NOMO-1 (cell line): ENCODE measurements at regions not wholly inside any gene's neighbourhood (a gene's known extent, or its start where the extent isn't known, plus 50 kb on each side); places are given as distances from the start of the nearest gene placed in this dataset.

Source experiments
- DNase-seq, 2 experiments: peaks; one replicate each; lab custom pipeline; 2025; ENCODE audit not compliant: unreplicated experiment in 2 of 2; lab: John Stamatoyannopoulos, UW

GRCh38 chr22:47296405-47297260 lies 534.2 kb downstream of the TBC1D22A start:
- no peak for DNase-seq

- no peak for DNase-seq
Measured at GRCh38 chr22:47295982-47296381, 533.5 kb downstream of the TBC1D22A start.

GRCh38 chr22:47295226-47295901 lies 532.9 kb downstream of the TBC1D22A start:
- no peak for DNase-seq

- DNase-seq = no peak
Measured at GRCh38 chr22:47294576-47294975, 532.1 kb downstream of the TBC1D22A start.

GRCh38 chr22:47294222-47294532 lies 531.7 kb downstream of the TBC1D22A start:
- no peak for DNase-seq

GRCh38 chr22:47293368-47294221 lies 531.1 kb downstream of the TBC1D22A start:
- no peak for DNase-seq

GRCh38 chr22:47292546-47293320 lies 530.3 kb downstream of the TBC1D22A start:
- no peak for DNase-seq

- DNase-seq = no peak
Measured at GRCh38 chr22:47291565-47292495, 529.4 kb downstream of the TBC1D22A start.

- DNase-seq = no peak
Measured at GRCh38 chr22:47290706-47291430, 528.4 kb downstream of the TBC1D22A start.

GRCh38 chr22:47289336-47289985 lies 527.0 kb downstream of the TBC1D22A start:
- no peak for DNase-seq

GRCh38 chr22:47288680-47289079 lies 526.2 kb downstream of the TBC1D22A start:
- DNase-seq = no peak

GRCh38 chr22:47287516-47287915 lies 525.1 kb downstream of the TBC1D22A start:
- DNase-seq = no peak

GRCh38 chr22:47286590-47286989 lies 524.1 kb downstream of the TBC1D22A start:
- no peak for DNase-seq

- no peak for DNase-seq
Measured at GRCh38 chr22:47285981-47286380, 523.5 kb downstream of the TBC1D22A start.

GRCh38 chr22:47284822-47285221 lies 522.4 kb downstream of the TBC1D22A start:
- DNase-seq = no peak

GRCh38 chr22:47284360-47284759 lies 521.9 kb downstream of the TBC1D22A start:
- DNase-seq = no peak

GRCh38 chr22:47283616-47284270 lies 521.3 kb downstream of the TBC1D22A start:
- no peak for DNase-seq

- DNase-seq = no peak
Measured at GRCh38 chr22:47282851-47283250, 520.4 kb downstream of the TBC1D22A start.
